Adrenal gland (tissue), 9 donors: ENCODE measurements at regions not wholly inside any gene's neighbourhood (a gene's known extent, or its start where the extent isn't known, plus 50 kb on each side); places are given as distances from the start of the nearest gene placed in this dataset.

ENCODE experiments used
- DNase-seq, 7 donors: peaks; one replicate each; pipeline ENCODE4 v3.0.0-alpha.2; 2019 to 2020
- H3K27ac ChIP-seq, 5 donors: fragments of 200-600 bp; sonication (generic) in 4 of 5; 1 replicate in 3 of 5; 2 replicates in 2 of 5; pipeline versions ENCODE4 v1.5.1 to v1.8.0; 2016 to 2020; ENCODE audit warnings: mild to moderate bottlenecking in 1 of 5
- H3K27me3 ChIP-seq: fragments of 200-600 bp; 2 replicates; pipeline ENCODE4 v1.8.0; 2021
- H3K36me3 ChIP-seq, 2 donors: fragments of 200-600 bp; replicated peaks in 1 of 2; 1 replicate in 1 of 2; 2 replicates in 1 of 2; pipeline versions ENCODE4 v1.5.1 to v1.8.0; 2018 to 2022
- H3K4me1 ChIP-seq, 2 donors: fragments of 200-600 bp; replicated peaks in 1 of 2; 1 replicate in 1 of 2; 2 replicates in 1 of 2; pipeline versions ENCODE4 v1.5.1 to v1.8.0; 2018 to 2021
- H3K4me3 ChIP-seq, 4 donors: fragments of 200-600 bp; sonication (generic) in 3 of 4; one replicate each; pipeline ENCODE4 v1.5.1; 2016 to 2018
- H3K9me3 ChIP-seq, 3 donors: fragments of 200-600 bp; sonication (generic) in 1 of 3; replicated peaks in 1 of 3; 1 replicate in 2 of 3; 2 replicates in 1 of 3; pipeline versions ENCODE4 v1.5.1 to v1.8.0; 2016 to 2021
- POLR2A ChIP-seq, 2 donors: fragments of 450-650 bp; IDR thresholded peaks; one replicate each; pipeline ENCODE4 v1.6.1; 2017; ENCODE audit warnings: antibody characterized with exemption in 2 of 2, mild to moderate bottlenecking in 2 of 2, moderate library complexity in 1 of 2
- WGBS, 4 donors: extraction: QIAGEN DNeasy Blood & Tissue Kit in 2 of 4; methylation state at CpG; one replicate each; pipeline versions ENCODE4 v1.1.5 to v1.1.7; 2013 to 2017; 5-methylcytosine and 5-hydroxymethylcytosine counted together
- intact Hi-C, 2 donors: fragments of 100-400 bp; cut with DNase I; formaldehyde crosslinking; loops; one replicate each; pipeline versions ENCODE4 v1.14.1 to v1.15.0; 2022 to 2023
- TF ChIP-seq, protein P1 (sequence below), 6 experiments: fragments of 450-650 bp in 4 of 6; fragments of 200-600 bp in 2 of 6; sonication (generic) in 1 of 6; IDR thresholded peaks; 1 replicate in 5 of 6; 2 replicates in 1 of 6; pipeline versions ENCODE4 v1.5.1 to v1.8.0; 2016 to 2021; ENCODE audit warnings: antibody characterized with exemption in 6 of 6, mild to moderate bottlenecking in 2 of 6, moderate library complexity in 1 of 6
- donor health status: healthy with polysubstance abuse.
- donor health status: Bipolar disorder and iron deficiency.
- donor health status: DM: yes; HTN: yes; CAD: no.
- donor health status: DM: no; HTN: no; CAD: no.
- donor health status: DM: no; HTN: no; CAD: no.

DNA sequence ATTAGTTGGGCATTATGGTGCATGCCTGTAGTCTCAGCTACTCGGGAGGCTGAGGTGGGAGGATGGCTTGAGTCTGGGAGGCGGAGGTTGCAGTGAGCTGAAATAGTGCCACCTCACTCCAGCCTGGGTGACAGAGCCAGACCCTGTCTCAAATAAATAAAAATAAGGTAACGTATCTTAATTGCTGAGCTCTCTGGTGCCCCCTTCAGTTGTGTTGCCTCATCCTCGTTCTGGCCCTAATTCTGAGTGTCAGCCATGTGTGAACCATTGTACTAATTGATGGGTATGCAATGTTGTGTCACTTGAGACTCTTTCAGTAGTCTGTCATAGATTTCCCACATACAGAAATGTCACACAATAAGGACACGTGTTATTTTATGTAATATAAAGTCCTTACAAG is 363.1 kb upstream of the RBFOX1 start:
- 64 to 77% (median 74%) methylated on average over 5 of the region's 5 CpGs for WGBS, 4 donors
- no peak for DNase-seq
- Histone ChIP-seq H3K36me3 (no peaks in the 10 kb centered on the region), H3K4me3 (no peak overlapping the region), H3K4me1 (no peaks in the 10 kb centered on the region), H3K27ac (no peak overlapping the region), H3K27me3 (no peaks in the 10 kb centered on the region), H3K9me3 (no peaks in the 10 kb centered on the region)
- intact Hi-C loops = no loop called here
- no peak for TF ChIP-seq POLR2A (IDR thresholded peaks at IDR 0.05)
- TF ChIP-seq, protein P1, sequence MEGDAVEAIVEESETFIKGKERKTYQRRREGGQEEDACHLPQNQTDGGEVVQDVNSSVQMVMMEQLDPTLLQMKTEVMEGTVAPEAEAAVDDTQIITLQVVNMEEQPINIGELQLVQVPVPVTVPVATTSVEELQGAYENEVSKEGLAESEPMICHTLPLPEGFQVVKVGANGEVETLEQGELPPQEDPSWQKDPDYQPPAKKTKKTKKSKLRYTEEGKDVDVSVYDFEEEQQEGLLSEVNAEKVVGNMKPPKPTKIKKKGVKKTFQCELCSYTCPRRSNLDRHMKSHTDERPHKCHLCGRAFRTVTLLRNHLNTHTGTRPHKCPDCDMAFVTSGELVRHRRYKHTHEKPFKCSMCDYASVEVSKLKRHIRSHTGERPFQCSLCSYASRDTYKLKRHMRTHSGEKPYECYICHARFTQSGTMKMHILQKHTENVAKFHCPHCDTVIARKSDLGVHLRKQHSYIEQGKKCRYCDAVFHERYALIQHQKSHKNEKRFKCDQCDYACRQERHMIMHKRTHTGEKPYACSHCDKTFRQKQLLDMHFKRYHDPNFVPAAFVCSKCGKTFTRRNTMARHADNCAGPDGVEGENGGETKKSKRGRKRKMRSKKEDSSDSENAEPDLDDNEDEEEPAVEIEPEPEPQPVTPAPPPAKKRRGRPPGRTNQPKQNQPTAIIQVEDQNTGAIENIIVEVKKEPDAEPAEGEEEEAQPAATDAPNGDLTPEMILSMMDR (IDR thresholded peaks at IDR 0.05) = no peak

DNA sequence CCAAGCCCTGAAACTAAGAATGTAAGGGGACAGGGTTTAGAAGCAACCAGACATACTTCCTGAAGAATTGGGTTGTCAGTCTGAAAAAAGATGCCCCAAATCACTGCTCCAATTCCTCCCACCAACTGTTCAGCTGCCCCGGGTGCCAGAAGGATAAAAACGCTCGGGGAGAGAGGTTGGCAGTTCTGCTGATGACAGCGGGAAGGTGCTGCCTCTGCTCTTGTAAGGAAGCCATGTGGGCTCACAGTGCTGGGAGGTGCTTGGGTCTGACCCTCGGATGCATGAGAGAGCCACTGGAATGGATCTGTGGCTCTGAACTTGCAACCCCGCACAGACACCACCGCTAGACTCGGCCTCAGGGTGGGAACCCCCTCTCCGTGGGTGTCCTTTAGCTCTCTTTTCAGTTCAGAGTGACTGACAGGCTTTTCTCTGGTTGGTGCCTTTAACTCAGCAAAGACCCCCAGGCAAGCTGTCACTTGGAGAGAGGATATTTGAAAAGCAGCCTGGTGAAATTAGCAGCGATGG is 364.8 kb upstream of the RBFOX1 start:
- Histone ChIP-seq H3K4me1 (no peaks in the 10 kb centered on the region), H3K9me3 (no peaks in the 10 kb centered on the region), H3K36me3 (no peaks in the 10 kb centered on the region), H3K27me3 (no peaks in the 10 kb centered on the region), H3K27ac (no peak overlapping the region), H3K4me3 (no peak overlapping the region)
- DNase-seq = no peak
- intact Hi-C loops = no loop called here
- WGBS, 4 donors = 44 to 57% (median 49%) methylated on average over 7 to 10 of the region's 10 CpGs
- TF ChIP-seq POLR2A (IDR thresholded peaks at IDR 0.05) = no peak
- TF ChIP-seq, protein P1 (IDR thresholded peaks at IDR 0.05) = no peak

DNA sequence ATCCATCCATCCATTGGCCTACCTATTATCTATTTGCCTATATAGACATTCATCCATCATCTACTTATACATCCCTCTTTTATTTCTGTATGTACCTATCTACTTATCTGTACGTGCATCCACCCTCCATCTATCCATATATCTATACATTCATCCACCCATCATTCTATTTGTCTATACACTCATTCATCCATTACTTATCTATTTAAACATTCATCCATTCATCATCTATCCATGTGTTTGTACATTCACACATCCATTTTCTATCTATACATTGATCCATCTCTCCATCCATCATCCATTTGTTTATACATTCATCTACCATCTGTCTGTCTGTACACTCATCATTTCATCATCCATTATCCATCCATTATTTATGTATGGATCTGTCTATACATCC is 365.7 kb upstream of the RBFOX1 start:
- 60 to 78% (median 71%) methylated on average over 1 of the region's 1 CpG for WGBS, 4 donors
- Histone ChIP-seq H3K27me3 (no peaks in the 10 kb centered on the region), H3K4me1 (no peaks in the 10 kb centered on the region), H3K4me3 (no peak overlapping the region), H3K27ac (no peak overlapping the region), H3K36me3 (no peaks in the 10 kb centered on the region), H3K9me3 (no peaks in the 10 kb centered on the region)
- TF ChIP-seq POLR2A (IDR thresholded peaks at IDR 0.05) = no peak
- TF ChIP-seq, protein P1 (IDR thresholded peaks at IDR 0.05) = no peak
- DNase-seq = no peak
- intact Hi-C loops = no loop called here

DNA sequence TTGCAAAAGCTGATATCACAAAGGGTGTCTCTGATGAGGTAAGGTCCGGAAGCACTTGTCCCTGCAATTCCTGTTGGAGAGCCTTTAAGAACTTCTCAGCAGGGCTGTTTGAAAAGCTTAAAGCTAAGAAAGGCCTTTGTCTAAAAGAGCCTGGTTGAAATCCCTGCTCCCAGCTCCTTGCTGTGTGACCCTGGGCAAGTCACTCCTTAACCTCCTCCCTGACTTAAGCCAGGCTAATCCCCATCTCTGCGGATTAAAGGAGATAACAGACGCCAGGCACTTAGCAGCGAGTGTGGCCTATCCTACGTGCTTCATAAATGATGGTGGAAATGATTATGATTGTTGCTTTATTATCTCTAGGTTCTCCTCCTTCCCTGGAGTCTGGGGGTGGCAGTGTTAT is 368.0 kb upstream of the RBFOX1 start:
- intact Hi-C loops = no loop called here
- Histone ChIP-seq H3K4me3 (no peak overlapping the region), H3K27me3 (no peaks in the 10 kb centered on the region), H3K27ac (no peak overlapping the region), H3K36me3 (no peaks in the 10 kb centered on the region), H3K4me1 (no peaks in the 10 kb centered on the region), H3K9me3 (no peaks in the 10 kb centered on the region)
- TF ChIP-seq, protein P1 (IDR thresholded peaks at IDR 0.05) = no peak
- TF ChIP-seq POLR2A (IDR thresholded peaks at IDR 0.05) = no peak
- no peak for DNase-seq
- 67 to 77% (median 73%) methylated on average over 5 of the region's 5 CpGs for WGBS, 4 donors
